K562 (cell line): ENCODE measurements at regions not wholly inside any gene's neighbourhood (a gene's known extent, or its start where the extent isn't known, plus 50 kb on each side); places are given as distances from the start of the nearest gene placed in this dataset.

ENCODE experiments used
- ARID4B ChIP-seq: sonication (generic); formaldehyde crosslinking; IDR thresholded peaks from 2 replicates; pipeline ENCODE4 v1.8.0; 2022; ENCODE audit warnings: mild to moderate bottlenecking, missing genetic modification reagents
- ATF3 ChIP-seq, 2 experiments: fragments of 450-650 bp in 1 of 2; sonication (generic) in 1 of 2; formaldehyde crosslinking in 1 of 2; IDR thresholded peaks in 1 of 2; conservative IDR thresholded peaks in 1 of 2; 2 replicates each; pipeline versions ENCODE4 v1.6.1 to v1.8.1; 2016 to 2023; ENCODE audit warnings: mild to moderate bottlenecking in 2 of 2, moderate library complexity in 2 of 2, inconsistent platforms in 1 of 2, missing genetic modification reagents in 1 of 2
- GMEB1 ChIP-seq: fragments of 250-450 bp; sonication (Bioruptor Pico); IDR thresholded peaks from 2 replicates; pipeline ENCODE4 v1.4.0; 2020; ENCODE audit warnings: mild to moderate bottlenecking
- ZBTB5 ChIP-seq: fragments of 450-650 bp; IDR thresholded peaks from 2 replicates; pipeline ENCODE4 v1.6.1; 2017; ENCODE audit warnings: antibody characterized with exemption

GRCh38 chr4:186979961-186980745 lies 256.5 kb upstream of the FAT1 start (continued):
- TF ChIP-seq ARID4B (CRISPR knock-in tag) (no peak), ZBTB5 (no peak), GMEB1 (no peak), ATF3 (IDR thresholded peaks at IDR 0.05) (no peak), ATF3 (CRISPR knock-in tag; conservative IDR thresholded peaks at IDR 0.05) (no peak)
- TF ChIP-seq, all 486 proteins: peak for 0
